GM12873 (cell line): ENCODE measurements at regions not wholly inside any gene's neighbourhood (a gene's known extent, or its start where the extent isn't known, plus 50 kb on each side); places are given as distances from the start of the nearest gene placed in this dataset.

Source experiments
- CTCF ChIP-seq: IDR thresholded peaks from 2 replicates; pipeline ENCODE4 v1.5.1; 2012; ENCODE audit warnings: low read depth, mild to moderate bottlenecking, moderate library complexity, low read length, control low read depth; ENCODE audit not compliant: insufficient read depth; ENCODE audit errors: missing control alignments

- no peak for TF ChIP-seq CTCF
Observed at GRCh38 chr5:5645198-5645597, 222.7 kb downstream of the ICE1 start.

GRCh38 chr5:5644249-5644648 is 221.8 kb downstream of the ICE1 start:
- no peak for TF ChIP-seq CTCF

GRCh38 chr5:5643481-5643880 is 221.0 kb downstream of the ICE1 start:
- no peak for TF ChIP-seq CTCF

GRCh38 chr5:5638211-5638610 is 215.7 kb downstream of the ICE1 start:
- TF ChIP-seq CTCF, result no peak

GRCh38 chr5:5637173-5637572 is 214.7 kb downstream of the ICE1 start:
- no peak for TF ChIP-seq CTCF

- TF ChIP-seq CTCF, result no peak
Observed at GRCh38 chr5:5634817-5635216, 212.3 kb downstream of the ICE1 start.

- no peak for TF ChIP-seq CTCF
Observed at GRCh38 chr5:5633579-5633978, 211.1 kb downstream of the ICE1 start.
